HG03280 (cell line): ENCODE measurements at regions not wholly inside any gene's neighbourhood (a gene's known extent, or its start where the extent isn't known, plus 50 kb on each side); places are given as distances from the start of the nearest gene placed in this dataset.

Experiments
- ATAC-seq: cut with Tn5 transposase; IDR thresholded peaks from one replicate; pipeline ENCODE4 v1.9.1; 2021; ENCODE audit warnings: mild to moderate bottlenecking, moderate library complexity; ENCODE audit not compliant: unreplicated experiment

DNA sequence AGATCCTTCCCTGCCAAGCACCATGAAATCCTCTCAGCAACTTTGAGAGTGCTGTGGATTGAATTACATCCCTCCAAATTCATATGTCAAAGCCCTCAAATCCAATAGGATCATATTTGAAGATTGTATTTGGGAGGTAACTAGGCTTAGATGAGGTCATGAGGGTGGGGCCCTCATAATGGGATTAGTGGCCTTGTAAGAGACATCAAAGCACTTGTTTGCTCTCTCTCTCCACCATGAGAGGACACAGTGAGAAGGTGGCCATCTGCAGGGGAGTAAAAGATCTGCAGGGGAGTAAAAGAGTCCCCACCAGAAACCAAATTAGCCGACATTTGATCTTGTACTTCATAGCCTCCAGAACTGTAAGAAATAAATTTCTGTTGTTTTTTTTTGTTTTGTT lies 298.2 kb downstream of the SAMD5 start:
- no peak for ATAC-seq

DNA sequence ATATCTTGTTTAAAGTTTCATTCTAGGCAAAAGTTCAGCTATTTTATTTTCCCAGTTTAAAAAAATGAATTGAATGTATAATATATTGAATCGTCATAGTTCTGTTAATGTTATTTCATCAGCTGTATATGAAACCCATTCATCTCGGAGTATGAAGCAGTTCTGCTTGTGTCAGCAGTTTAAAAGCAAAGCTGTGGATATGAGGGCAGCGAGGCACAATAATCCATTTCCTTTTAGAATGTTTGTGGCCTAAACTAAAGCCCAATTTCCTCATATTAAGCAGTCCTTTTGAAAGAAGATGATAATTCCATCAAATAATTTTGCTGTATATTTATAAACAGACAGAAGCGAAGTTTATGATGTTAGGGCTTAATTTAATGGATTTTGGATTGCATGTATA lies 300.1 kb downstream of the SAMD5 start:
- no peak for ATAC-seq

DNA sequence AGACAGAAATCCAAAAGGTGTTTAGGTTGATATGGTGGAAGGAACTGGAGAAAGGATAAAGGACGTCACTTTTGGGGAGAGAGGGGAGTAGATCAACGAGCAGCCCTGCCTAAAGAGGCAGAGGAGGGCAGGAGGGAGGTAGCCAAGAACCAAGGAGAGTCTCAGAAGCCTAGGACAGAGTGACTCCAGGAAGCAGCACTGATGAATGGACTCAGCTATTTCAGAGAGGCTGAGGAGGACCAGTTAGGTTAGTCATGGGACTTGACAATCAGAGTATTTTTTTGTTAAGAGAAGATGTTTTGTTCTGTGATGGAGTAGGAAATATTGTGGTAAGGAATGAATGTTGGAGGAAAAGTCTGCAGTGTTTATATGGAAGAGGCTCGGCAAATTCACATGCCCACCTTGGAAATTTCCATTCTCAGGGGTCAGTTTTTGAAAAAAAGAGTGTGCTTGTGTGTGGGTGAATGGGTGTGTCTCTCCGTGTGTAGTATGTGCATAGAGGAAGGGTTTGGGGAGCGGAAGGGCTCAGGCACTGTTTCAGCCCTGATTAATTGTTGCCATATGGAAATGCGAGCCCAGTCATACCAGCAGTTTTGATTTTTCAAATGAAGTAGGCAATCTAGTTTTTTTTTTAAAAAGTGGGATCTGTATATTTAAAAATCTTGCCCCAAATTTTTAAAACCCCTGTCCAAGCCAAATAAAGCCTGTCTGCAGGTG lies 303.6 kb downstream of the SAMD5 start:
- no peak for ATAC-seq

DNA sequence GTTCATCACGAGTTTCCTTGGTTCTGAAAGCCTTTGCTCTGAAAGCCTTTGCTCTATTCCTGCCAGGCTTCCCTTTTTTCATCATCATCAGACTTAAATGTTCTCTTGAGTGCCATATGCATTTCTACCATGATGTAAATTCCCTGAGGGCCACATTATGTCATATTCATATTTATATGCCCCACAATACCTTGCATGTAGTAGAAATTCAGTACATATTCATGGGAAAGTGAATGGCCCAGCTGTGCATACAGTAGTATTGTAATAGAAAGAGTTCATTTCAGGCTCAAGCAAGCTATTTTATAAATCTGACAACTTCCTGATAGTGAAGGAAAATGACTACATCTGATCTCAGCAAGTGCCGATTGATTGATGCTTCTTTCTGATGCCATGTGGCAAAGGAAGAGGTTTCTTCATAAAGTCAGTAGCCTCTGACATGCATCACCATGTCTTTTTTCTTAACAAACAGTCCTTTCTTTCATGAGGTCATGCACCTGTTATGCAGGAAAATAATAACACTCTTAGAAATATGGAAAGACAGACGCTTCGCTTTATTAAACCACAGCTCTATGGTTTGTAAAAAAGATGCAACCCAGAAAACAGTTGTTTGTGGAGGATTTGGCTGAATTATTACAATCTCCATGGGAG lies 308.7 kb downstream of the SAMD5 start:
- ATAC-seq, result no peak

DNA sequence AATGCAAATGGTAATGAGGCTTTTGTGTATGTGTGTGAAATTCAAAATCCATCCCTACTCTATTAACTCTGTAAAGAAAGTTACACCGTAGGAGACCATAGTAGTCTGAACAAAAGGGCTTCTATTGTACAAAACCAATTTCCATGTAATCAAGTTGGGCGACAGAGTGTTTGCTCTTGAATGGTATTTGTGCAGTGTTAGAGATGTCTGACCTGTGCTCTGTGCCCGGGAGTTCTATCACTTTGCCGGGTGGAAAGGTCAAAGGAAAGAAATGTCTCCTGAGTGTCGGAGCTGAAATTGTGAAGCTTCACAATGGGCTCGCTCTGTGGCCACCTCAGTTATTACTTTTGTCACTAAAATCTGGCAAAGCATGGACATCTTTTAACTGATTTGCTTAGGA lies 312.0 kb downstream of the SAMD5 start:
- no peak for ATAC-seq

DNA sequence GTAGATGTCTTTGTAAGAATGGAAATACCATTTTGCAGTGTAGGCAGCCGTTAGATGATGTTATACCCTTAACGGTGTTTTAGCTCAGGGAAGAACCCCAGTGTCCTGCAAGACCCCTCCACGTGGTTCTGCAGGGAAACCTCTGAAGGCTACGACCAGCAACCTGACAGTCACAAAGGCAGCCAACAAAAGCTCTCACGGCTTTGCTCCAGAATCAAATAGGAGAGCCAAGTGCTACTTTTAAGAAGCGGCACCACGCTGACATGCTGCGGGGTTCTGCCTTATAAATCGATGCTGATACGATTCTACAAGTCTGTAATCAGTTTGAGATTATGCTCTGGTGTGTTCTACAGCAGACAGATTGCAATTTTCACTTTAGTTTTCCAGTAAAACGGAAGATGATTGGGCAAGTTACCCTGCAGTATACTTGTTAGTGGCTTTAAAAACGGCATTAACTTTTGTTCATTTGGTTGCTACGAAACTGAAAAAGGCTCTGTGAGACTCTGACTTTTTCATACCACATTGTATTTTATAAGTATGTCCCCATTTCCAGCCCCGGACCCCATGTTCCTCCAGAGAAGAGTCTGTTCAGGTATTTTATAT lies 312.9 kb downstream of the SAMD5 start:
- no peak for ATAC-seq

DNA sequence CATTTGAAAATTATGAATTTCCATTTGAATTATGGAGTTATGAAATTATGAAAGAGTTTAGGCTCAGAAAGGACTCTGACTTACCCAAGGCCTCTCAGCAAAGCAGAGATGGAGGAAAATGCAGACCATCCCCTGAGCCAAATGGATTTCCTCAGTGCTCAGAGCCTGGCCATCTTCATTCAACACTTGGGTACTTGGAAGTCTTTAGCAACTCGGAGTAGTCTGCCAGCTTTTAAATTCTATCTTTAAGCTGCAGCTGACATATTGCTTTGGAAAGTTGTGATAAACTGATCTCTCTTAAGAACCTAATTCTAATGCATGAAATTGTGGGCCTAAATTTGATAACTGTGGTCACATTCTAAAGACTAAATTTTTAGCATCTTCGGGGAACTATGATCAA lies 315.4 kb downstream of the SAMD5 start:
- no peak for ATAC-seq

DNA sequence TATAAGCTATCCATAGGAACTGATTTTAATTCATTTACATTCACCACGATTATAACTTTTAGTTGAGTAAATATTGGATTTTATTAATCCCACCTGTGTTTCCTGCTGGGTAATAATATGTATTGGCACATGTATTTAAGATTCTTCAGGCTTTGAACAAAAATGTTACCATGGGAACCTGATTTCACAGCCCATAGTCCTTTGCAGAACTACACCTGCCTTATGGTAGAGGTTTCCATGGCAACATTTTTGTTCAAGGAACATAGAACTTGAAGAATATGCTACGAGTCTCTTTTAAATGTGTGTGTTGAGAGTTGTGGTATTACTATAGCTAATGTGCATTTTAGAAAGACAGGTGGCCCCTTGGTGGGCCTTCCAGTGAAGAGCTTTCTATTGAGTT lies 317.4 kb downstream of the SAMD5 start:
- ATAC-seq, result no peak

DNA sequence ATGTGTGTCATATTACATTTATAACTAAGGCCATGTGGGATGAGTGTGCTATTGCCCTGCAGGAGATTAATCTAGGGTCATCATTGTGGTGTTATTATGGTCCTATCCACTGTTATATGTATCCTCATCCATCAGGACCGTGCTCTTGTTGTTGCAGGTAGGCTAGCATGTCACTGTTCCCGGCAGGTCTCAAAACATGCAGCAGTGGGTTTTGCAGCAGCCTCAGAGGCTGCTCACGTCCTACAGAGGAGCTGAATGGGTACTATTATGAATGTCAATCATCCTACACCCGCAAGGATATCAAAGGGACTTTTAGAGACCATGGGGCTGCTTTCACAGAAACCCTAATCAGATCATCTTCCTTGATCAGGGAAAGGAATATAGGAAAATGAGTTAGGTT lies 318.2 kb downstream of the SAMD5 start:
- ATAC-seq, result no peak

DNA sequence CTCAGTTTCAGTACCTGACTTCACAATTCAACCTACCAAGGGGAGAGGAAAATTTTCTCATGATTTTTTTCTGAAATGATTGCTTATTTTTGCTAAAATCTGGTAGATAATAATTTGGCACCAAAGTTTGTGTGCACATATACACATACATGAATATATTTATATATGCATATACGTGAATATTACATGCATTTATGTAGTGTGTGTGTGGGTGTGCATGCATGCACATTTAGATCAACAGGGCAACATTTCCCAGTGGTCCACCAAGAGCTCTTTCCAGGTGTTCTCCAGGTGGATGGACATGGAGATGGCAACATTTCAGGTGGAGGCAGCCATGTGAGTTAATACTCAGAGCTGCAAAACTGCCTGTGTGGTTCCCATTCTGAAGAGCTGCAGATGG lies 320.9 kb downstream of the SAMD5 start:
- no peak for ATAC-seq

DNA sequence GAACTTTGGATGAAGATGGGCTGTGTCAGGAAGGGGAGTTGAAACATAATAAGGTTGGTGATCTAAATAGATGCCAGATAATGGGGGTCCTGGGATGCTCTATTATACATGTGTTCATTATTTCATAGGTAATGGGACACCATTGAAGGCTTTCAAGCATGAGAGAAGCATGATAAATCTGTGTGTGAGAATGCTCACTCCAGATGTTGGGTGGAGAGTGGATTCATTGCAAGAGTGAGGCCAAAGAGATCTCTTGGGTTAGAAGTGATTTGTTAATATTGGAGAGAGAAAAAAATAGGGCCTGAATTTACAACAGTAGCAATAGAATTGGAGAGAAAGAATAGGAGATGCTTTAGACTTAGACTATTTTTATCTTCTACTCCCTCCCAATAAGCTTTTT lies 321.3 kb downstream of the SAMD5 start:
- no peak for ATAC-seq

DNA sequence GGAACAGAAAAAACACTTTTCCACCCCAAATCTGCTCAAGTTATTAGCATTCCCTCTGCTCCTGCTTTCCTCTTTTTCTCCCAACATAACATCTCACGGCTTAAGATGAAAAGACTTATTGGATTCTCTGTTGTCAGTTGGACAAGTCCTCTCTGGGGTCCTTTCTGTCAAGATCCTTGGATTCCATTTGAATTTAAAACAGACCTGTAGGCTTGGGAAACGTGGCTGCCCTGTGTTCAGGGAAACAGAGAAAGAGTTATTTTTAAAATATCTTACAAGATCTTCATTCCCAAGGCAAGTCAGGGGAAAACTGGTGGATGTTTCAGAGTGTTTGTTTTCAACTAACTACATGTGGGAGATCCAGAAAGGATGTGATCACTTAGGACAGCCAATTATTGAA lies 322.9 kb downstream of the SAMD5 start:
- ATAC-seq, result no peak

DNA sequence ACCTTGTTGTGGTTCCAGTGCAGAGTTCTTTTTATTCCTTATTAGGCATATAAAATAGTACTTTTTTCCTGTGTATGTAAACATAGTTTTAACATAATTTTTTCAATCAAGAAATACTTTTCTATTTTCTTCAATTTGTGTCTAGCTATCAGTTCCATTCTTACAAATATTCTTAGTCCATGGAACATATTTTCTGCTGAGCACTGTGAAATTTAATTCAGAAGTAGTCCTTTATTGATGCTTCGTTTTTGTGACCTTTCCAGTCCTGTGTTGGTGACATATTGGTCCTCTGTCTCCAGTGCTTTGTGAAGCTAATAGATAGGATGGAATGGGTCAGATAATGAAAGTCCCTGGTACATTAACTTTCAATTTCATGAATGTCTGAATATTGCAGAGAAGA lies 325.1 kb downstream of the SAMD5 start:
- no peak for ATAC-seq

DNA sequence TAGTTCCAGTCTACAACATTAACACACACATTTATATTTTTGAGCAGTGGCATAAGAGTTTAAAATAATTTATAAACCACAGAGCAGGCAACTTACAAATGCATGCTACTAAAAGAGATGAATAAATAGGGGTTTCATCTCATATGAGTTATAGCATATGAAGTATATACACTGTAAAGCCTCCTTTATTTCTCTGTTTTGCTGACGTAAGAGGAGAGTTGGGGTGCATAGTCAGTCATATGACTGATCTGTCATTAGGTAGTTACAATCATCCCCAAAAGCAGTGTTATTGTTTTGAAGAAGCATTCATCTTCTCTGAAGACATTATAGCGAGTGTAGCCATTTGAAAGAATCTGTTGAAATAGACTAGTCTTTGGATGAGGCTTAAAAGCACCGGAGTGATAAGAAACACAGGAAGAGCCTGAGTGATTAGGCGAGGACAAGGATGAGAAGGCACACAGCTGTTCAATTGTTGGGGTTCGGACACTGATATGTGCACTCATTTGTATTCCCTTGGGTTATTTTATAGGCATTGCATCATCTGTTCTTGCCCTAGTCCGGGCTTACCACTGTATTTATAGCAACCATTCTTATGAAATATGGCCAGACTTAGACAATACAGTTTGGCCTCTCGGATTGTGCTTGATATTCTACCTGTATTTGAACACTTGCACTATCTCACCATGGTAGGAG lies 325.7 kb downstream of the SAMD5 start:
- no peak for ATAC-seq

DNA sequence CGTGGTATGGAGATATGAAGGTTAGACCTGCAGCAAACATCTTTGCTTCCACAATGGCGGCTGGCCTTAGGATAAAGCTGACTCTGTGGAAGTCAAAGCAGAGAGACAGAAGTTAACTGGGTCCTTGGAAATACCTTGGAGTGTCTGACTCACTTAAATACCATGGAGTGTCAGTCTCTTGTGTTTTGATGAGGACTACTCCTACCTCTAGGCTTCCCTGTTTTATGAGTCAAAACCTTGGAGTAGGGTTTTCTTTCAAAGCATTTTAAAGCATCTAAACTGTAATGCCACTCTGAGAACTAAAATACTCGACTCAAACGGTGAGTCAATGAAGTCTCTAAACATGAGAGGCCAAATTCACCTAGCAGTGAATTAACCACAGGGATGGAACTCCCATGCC lies 329.1 kb downstream of the SAMD5 start:
- ATAC-seq, result no peak

DNA sequence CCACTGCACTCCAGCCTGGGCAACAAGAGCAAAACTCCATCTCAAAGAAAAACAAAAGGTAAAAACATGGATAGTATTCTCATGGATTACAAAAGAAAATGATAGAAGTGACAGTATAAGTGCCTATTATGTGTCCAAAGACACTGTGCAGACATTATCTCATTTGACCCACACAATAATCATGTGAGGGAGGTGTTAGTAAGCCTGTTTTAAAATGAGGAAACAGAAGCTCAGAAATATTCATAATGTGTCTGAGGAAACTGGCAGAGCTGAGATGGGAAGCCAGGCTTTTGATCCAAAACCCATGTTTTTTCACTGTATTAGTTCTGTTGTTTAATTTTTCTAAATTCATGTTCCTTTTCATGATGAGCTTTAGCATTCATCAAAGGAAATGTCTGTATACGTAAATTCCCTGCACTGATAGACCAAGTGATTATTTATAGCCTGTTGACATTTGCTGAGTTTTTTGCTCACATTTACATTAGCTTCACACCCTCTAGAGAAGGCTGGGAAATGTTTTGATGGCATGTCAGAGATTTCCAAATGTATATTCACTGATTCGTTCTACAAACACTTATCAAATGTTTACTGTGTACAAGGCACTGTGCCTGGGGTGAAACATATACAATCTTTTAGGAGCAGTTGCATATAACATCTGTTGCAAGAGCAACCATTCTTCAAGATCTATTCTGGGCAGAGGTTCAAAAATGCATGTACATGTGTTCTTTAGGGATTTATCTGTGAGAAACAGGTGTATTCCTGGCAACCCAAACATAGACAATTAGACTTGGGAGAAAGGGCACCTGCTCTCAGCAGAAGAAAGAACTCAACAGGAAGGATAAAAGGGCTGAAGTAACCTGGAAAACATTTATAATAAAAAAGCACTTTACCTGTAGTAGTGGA lies 331.5 kb downstream of the SAMD5 start:
- ATAC-seq, result no peak

DNA sequence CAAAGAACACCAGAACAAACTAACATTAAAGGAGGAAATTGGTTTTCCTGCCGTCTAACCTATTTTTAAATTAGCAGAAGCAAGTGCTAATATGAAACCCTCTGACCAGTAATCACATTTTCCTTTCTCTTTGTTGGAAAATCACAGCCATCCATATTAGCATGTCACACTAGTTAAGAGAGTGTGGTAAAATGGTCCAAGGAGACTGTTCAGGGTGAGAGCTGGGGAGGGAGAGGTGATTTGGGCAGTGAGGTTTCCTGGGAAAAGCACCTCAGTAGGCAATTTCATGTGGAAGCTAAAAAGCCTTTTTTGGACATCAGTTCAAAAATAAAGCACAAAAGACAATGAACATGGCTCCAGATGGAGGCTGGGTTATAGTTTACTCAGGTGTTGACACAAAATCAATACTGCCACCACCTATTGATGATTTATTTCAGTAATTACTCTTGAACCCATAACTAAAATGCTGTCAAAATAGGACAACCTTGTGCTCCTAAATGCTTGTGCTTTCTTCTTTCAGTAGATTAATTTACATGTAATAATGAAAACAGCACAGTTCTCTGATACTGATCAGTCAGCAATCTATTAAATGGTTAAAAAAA lies 333.2 kb downstream of the SAMD5 start:
- ATAC-seq, result no peak

DNA sequence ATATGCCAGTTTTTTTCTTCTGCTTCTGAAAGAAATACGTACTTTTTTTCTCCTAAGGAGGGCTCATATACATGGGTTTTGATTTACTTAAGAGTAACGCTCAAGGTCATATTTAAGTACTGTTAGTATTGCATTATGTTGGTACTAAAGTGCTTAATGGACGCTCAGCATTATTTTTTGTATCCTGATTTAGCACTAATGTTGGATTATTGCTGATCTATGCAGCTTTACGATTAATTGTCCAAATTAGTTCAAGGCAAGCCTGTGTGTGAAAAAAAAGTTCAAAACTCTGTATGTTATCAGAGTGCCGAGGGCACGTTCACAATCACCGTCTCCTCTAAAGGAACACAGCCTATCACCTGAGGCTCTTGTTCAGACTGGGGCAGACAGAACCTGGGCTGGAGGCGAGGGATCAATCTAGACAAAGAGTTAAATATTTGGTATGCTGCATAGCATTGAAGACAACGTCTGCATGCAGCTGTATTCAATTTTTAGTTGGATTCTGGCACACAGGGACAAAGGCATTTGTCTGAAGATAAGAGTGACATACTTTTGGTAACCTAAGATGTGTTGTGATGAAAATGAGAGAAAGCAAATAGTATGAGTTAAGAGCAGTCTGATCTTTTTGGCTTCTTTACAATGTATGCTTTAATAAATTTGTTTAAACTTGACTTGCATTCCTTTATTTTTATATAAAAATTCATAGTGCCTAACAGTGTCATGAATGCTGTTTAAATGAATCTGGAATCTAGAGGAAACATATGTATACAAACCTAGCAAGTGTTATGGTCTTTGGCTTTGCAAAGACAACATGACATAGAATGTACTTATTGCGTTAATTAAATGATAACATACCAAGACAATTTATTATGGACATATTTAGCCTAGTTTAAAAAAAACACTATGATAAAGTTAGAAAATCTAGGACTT lies 341.2 kb downstream of the SAMD5 start:
- ATAC-seq, result no peak

DNA sequence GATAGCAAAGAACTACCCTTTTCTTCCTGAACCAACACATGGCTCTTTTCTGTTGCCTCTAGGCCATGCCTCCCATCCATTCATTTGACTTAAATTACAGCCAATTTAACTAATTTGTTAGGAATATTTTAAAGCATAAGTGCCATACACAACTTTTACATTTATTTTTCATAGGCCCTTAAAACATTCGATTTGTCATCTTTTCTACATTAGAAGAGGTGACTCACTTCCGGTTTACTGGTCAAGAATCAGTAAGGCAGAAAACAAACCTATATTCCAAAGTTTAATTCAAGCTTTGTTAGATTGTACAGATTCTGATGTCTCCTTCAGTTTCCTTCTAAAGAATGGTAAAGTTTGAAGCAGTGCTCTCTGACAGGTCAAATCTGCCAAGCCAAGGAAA lies 344.3 kb downstream of the SAMD5 start:
- no peak for ATAC-seq
